BE2C (cell line): ENCODE measurements at regions not wholly inside any gene's neighbourhood (a gene's known extent, or its start where the extent isn't known, plus 50 kb on each side); places are given as distances from the start of the nearest gene placed in this dataset.

Experiments used
- DNase-seq: peaks from one replicate; pipeline ENCODE4 v3.0.0-alpha.2; 2020
- H3K27me3 ChIP-seq: fragments of 250-450 bp; sonication (Bioruptor Pico); 2 replicates; pipeline ENCODE4 v1.5.1; 2020; ENCODE audit warnings: mild to moderate bottlenecking
- H3K36me3 ChIP-seq: fragments of 250-450 bp; sonication (Bioruptor Pico); 2 replicates; pipeline ENCODE4 v1.5.1; 2020; ENCODE audit warnings: mild to moderate bottlenecking
- H3K4me1 ChIP-seq: fragments of 250-450 bp; sonication (Bioruptor Pico); 2 replicates; pipeline ENCODE4 v1.5.1; 2020
- H3K4me3 ChIP-seq: 2 replicates; pipeline ENCODE4 v1.5.1; 2011; ENCODE audit warnings: low read depth, low read length
- H3K9me3 ChIP-seq: fragments of 250-450 bp; sonication (Bioruptor Pico); 2 replicates; pipeline ENCODE4 v1.5.1; 2020
- CTCF ChIP-seq: IDR thresholded peaks from 2 replicates; pipeline ENCODE4 v1.5.1; 2012; ENCODE audit warnings: mild to moderate bottlenecking, low read depth, low read length

- H3K36me3 ChIP-seq = no peaks in the 10 kb centered on the region
- DNase-seq = no peak
- no peak overlapping the region for H3K4me3 ChIP-seq
- H3K4me1 ChIP-seq = no peaks in the 10 kb centered on the region
- no peaks in the 10 kb centered on the region for H3K27me3 ChIP-seq
- TF ChIP-seq CTCF = no peak
- H3K9me3 ChIP-seq = no peaks in the 10 kb centered on the region
These were observed 194.9 kb upstream of the KYNU start for GRCh38 chr2:142682528-142682927.

- Histone ChIP-seq H3K36me3 (no peaks in the 10 kb centered on the region), H3K4me3 (no peak overlapping the region), H3K27me3 (no peaks in the 10 kb centered on the region), H3K4me1 (no peaks in the 10 kb centered on the region), H3K9me3 (no peaks in the 10 kb centered on the region)
- no peak for TF ChIP-seq CTCF
- DNase-seq = no peak
These were observed 195.5 kb upstream of the KYNU start for GRCh38 chr2:142681952-142682351.

GRCh38 chr2:142678164-142678563 is 199.3 kb upstream of the KYNU start:
- Histone ChIP-seq H3K27me3 (no peaks in the 10 kb centered on the region), H3K36me3 (no peaks in the 10 kb centered on the region), H3K4me3 (no peak overlapping the region), H3K9me3 (no peaks in the 10 kb centered on the region), H3K4me1 (no peaks in the 10 kb centered on the region)
- DNase-seq = no peak
- TF ChIP-seq CTCF = no peak

- DNase-seq = no peak
- Histone ChIP-seq H3K27me3 (no peaks in the 10 kb centered on the region), H3K36me3 (no peaks in the 10 kb centered on the region), H3K4me3 (no peak overlapping the region), H3K9me3 (no peaks in the 10 kb centered on the region), H3K4me1 (no peaks in the 10 kb centered on the region)
- no peak for TF ChIP-seq CTCF
These were observed 202.1 kb upstream of the KYNU start for GRCh38 chr2:142675398-142675797.

GRCh38 chr2:142673836-142674235 is 203.6 kb upstream of the KYNU start:
- H3K4me3 ChIP-seq = no peak overlapping the region
- no peaks in the 10 kb centered on the region for H3K9me3 ChIP-seq
- no peaks in the 10 kb centered on the region for H3K4me1 ChIP-seq
- no peaks in the 10 kb centered on the region for H3K36me3 ChIP-seq
- DNase-seq = peak; percentile 24
- no peaks in the 10 kb centered on the region for H3K27me3 ChIP-seq
- TF ChIP-seq CTCF = no peak

- H3K36me3 ChIP-seq = no peaks in the 10 kb centered on the region
- no peaks in the 10 kb centered on the region for H3K4me1 ChIP-seq
- H3K9me3 ChIP-seq = no peaks in the 10 kb centered on the region
- peak; percentile 8 for DNase-seq
- TF ChIP-seq CTCF = no peak
- H3K4me3 ChIP-seq = no peak overlapping the region
- H3K27me3 ChIP-seq = no peaks in the 10 kb centered on the region
These were observed 204.8 kb upstream of the KYNU start for GRCh38 chr2:142672698-142673097.
